WTC11 (cell line): ENCODE measurements at regions not wholly inside any gene's neighbourhood (a gene's known extent, or its start where the extent isn't known, plus 50 kb on each side); places are given as distances from the start of the nearest gene placed in this dataset.

Source experiments
- ETV6 ChIP-seq: sonication (generic); formaldehyde crosslinking; IDR thresholded peaks from 2 replicates; pipeline ENCODE4 v1.8.1; 2022; ENCODE audit warnings: mild to moderate bottlenecking, missing genetic modification reagents
- FOXJ3 ChIP-seq: sonication (generic); formaldehyde crosslinking; IDR thresholded peaks from 2 replicates; pipeline ENCODE4 v1.9.0; 2021; ENCODE audit warnings: missing genetic modification reagents, mild to moderate bottlenecking, borderline replicate concordance
- GABPB1 ChIP-seq: sonication (generic); formaldehyde crosslinking; IDR thresholded peaks from 2 replicates; pipeline ENCODE4 v1.8.1; 2023; ENCODE audit warnings: mild to moderate bottlenecking, missing genetic modification reagents
- NFATC4 ChIP-seq: fragments of 250-450 bp; sonication (Bioruptor Pico); IDR thresholded peaks from 2 replicates; pipeline ENCODE4 v1.9.0; 2021; ENCODE audit warnings: mild to moderate bottlenecking
- NR3C1 ChIP-seq: sonication (generic); formaldehyde crosslinking; conservative IDR thresholded peaks from 2 replicates; pipeline ENCODE4 v1.8.1; 2023; ENCODE audit warnings: low read depth, mild to moderate bottlenecking, missing genetic modification reagents
- SMAD4 ChIP-seq: sonication (generic); formaldehyde crosslinking; IDR thresholded peaks from 2 replicates; pipeline ENCODE4 v1.8.0; 2022; ENCODE audit warnings: mild to moderate bottlenecking, missing genetic modification reagents
- ZNF219 ChIP-seq: sonication (generic); formaldehyde crosslinking; IDR thresholded peaks from 2 replicates; pipeline ENCODE4 v1.8.0; 2023; ENCODE audit warnings: missing genetic modification reagents, mild to moderate bottlenecking, borderline replicate concordance
- ZNF263 ChIP-seq: sonication (generic); formaldehyde crosslinking; IDR thresholded peaks from 2 replicates; pipeline ENCODE4 v1.8.1; 2022; ENCODE audit warnings: low read depth, mild to moderate bottlenecking, moderate library complexity, missing genetic modification reagents
- TF ChIP-seq, protein P1 (sequence below): fragments of 200-600 bp; IDR thresholded peaks from 2 replicates; pipeline ENCODE4 v1.8.0; 2022; ENCODE audit warnings: antibody characterized with exemption
- TF ChIP-seq, protein P2 (sequence below): sonication (generic); formaldehyde crosslinking; IDR thresholded peaks from 2 replicates; pipeline ENCODE4 v1.8.0; 2022; ENCODE audit warnings: mild to moderate bottlenecking, missing genetic modification reagents
- TF ChIP-seq, protein P3 (sequence below): sonication (generic); formaldehyde crosslinking; IDR thresholded peaks from 2 replicates; pipeline ENCODE4 v1.8.0; 2023; ENCODE audit warnings: missing genetic modification reagents
- TF ChIP-seq, protein P4 (sequence below): sonication (generic); formaldehyde crosslinking; conservative IDR thresholded peaks from 2 replicates; pipeline ENCODE4 v1.8.1; 2022; ENCODE audit warnings: mild to moderate bottlenecking, missing genetic modification reagents
- TF ChIP-seq, protein P5 (sequence below): sonication (generic); formaldehyde crosslinking; IDR thresholded peaks from 2 replicates; pipeline ENCODE4 v1.8.1; 2022; ENCODE audit warnings: low read depth, missing genetic modification reagents, borderline replicate concordance
- TF ChIP-seq, protein P6 (sequence below): sonication (generic); formaldehyde crosslinking; IDR thresholded peaks from 2 replicates; pipeline ENCODE4 v1.8.1; 2023; ENCODE audit warnings: mild to moderate bottlenecking, missing genetic modification reagents, moderate library complexity

DNA sequence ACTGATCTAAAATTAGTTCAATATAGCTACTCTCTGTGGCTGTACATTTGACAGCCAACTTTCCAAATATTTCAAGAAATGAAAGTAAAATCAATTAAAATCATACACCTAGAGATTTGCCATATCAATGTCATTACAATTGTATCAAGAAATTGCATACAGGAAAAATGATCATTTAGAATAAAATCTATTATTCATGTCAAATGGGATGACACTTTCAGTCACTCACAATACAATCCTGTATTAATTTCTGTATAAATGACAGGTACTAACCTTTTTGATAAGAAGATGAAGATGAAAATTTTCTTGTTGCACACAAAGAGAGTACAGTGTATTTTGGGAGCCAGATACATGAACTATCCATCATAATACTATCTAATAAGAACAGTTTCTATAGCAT, 1588.9 kb upstream of the PRMT6 start:
- TF ChIP-seq NR3C1 (CRISPR knock-in tag) (no peak), GABPB1 (CRISPR knock-in tag) (no peak), NFATC4 (CRISPR knock-in tag) (no peak), ETV6 (no peak), ZNF263 (CRISPR knock-in tag) (no peak), ZNF219 (CRISPR knock-in tag) (no peak), FOXJ3 (CRISPR knock-in tag) (no peak), SMAD4 (CRISPR knock-in tag) (no peak)
- TF ChIP-seq, protein P1, sequence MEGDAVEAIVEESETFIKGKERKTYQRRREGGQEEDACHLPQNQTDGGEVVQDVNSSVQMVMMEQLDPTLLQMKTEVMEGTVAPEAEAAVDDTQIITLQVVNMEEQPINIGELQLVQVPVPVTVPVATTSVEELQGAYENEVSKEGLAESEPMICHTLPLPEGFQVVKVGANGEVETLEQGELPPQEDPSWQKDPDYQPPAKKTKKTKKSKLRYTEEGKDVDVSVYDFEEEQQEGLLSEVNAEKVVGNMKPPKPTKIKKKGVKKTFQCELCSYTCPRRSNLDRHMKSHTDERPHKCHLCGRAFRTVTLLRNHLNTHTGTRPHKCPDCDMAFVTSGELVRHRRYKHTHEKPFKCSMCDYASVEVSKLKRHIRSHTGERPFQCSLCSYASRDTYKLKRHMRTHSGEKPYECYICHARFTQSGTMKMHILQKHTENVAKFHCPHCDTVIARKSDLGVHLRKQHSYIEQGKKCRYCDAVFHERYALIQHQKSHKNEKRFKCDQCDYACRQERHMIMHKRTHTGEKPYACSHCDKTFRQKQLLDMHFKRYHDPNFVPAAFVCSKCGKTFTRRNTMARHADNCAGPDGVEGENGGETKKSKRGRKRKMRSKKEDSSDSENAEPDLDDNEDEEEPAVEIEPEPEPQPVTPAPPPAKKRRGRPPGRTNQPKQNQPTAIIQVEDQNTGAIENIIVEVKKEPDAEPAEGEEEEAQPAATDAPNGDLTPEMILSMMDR, result no peak
- TF ChIP-seq, protein P2, sequence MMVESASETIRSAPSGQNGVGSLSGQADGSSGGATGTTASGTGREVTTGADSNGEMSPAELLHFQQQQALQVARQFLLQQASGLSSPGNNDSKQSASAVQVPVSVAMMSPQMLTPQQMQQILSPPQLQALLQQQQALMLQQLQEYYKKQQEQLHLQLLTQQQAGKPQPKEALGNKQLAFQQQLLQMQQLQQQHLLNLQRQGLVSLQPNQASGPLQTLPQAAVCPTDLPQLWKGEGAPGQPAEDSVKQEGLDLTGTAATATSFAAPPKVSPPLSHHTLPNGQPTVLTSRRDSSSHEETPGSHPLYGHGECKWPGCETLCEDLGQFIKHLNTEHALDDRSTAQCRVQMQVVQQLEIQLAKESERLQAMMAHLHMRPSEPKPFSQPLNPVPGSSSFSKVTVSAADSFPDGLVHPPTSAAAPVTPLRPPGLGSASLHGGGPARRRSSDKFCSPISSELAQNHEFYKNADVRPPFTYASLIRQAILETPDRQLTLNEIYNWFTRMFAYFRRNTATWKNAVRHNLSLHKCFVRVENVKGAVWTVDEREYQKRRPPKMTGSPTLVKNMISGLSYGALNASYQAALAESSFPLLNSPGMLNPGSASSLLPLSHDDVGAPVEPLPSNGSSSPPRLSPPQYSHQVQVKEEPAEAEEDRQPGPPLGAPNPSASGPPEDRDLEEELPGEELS (CRISPR knock-in tag), result no peak
- TF ChIP-seq, protein P3, sequence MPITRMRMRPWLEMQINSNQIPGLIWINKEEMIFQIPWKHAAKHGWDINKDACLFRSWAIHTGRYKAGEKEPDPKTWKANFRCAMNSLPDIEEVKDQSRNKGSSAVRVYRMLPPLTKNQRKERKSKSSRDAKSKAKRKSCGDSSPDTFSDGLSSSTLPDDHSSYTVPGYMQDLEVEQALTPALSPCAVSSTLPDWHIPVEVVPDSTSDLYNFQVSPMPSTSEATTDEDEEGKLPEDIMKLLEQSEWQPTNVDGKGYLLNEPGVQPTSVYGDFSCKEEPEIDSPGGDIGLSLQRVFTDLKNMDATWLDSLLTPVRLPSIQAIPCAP (CRISPR knock-in tag), result no peak
- TF ChIP-seq, protein P4, sequence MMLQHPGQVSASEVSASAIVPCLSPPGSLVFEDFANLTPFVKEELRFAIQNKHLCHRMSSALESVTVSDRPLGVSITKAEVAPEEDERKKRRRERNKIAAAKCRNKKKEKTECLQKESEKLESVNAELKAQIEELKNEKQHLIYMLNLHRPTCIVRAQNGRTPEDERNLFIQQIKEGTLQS (CRISPR knock-in tag), result no peak
- TF ChIP-seq, protein P5, sequence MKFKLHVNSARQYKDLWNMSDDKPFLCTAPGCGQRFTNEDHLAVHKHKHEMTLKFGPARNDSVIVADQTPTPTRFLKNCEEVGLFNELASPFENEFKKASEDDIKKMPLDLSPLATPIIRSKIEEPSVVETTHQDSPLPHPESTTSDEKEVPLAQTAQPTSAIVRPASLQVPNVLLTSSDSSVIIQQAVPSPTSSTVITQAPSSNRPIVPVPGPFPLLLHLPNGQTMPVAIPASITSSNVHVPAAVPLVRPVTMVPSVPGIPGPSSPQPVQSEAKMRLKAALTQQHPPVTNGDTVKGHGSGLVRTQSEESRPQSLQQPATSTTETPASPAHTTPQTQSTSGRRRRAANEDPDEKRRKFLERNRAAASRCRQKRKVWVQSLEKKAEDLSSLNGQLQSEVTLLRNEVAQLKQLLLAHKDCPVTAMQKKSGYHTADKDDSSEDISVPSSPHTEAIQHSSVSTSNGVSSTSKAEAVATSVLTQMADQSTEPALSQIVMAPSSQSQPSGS (CRISPR knock-in tag), result no peak
- TF ChIP-seq, protein P6, sequence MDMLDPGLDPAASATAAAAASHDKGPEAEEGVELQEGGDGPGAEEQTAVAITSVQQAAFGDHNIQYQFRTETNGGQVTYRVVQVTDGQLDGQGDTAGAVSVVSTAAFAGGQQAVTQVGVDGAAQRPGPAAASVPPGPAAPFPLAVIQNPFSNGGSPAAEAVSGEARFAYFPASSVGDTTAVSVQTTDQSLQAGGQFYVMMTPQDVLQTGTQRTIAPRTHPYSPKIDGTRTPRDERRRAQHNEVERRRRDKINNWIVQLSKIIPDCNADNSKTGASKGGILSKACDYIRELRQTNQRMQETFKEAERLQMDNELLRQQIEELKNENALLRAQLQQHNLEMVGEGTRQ (CRISPR knock-in tag), result no peak
